ENCODE measurements at regions not wholly inside any gene's neighbourhood (a gene's known extent, or its start where the extent isn't known, plus 50 kb on each side); places are given as distances from the start of the nearest gene placed in this dataset.

- TF ChIP-seq CTCF (conservative IDR thresholded peaks at IDR 0.05 in 1 of 2, IDR thresholded peaks at IDR 0.05 in 1 of 2; ENCODE audit: low read depth in 1 of 2, low read length in 2 of 2) (no peak), EZH2 (IDR thresholded peaks at IDR 0.05; ENCODE audit: low read length, missing control alignments) (no peak)
These were observed 415.2 kb upstream of the SMARCA2 start for GRCh38 chr9:1599961-1600360.

All from fibroblast of lung (primary cell).